Tibial artery (tissue), 4 donors: ENCODE measurements at regions not wholly inside any gene's neighbourhood (a gene's known extent, or its start where the extent isn't known, plus 50 kb on each side); places are given as distances from the start of the nearest gene placed in this dataset.
"Not testable (repeated sequence)": the region's sequence is repeated elsewhere in the genome, so short reads cannot be mapped to it uniquely, and the experiment has no call there.

Source experiments
- DNase-seq, 2 donors: peaks; one replicate each; pipeline ENCODE4 v3.0.0-alpha.2; 2019
- H3K27ac ChIP-seq, 2 donors: fragments of 200-600 bp; sonication (generic) in 1 of 2; 1 replicate in 1 of 2; 2 replicates in 1 of 2; pipeline ENCODE4 v1.5.1; 2018 to 2019; ENCODE audit warnings: mild to moderate bottlenecking in 1 of 2
- H3K27me3 ChIP-seq, 2 donors: fragments of 200-600 bp; sonication (generic) in 1 of 2; one replicate each; pipeline versions ENCODE4 v1.5.1 to v1.6.0; 2016 to 2019
- H3K36me3 ChIP-seq, 3 donors: fragments of 200-600 bp; sonication (generic) in 2 of 3; one replicate each; pipeline ENCODE4 v1.5.1; 2016 to 2019; ENCODE audit warnings: mild to moderate bottlenecking in 2 of 3
- H3K4me1 ChIP-seq, 4 donors: fragments of 200-600 bp; sonication (generic) in 2 of 4; 1 replicate in 3 of 4; 2 replicates in 1 of 4; pipeline ENCODE4 v1.5.1; 2016 to 2019
- H3K4me3 ChIP-seq, 2 donors: fragments of 200-600 bp; sonication (generic) in 1 of 2; 1 replicate in 1 of 2; 2 replicates in 1 of 2; pipeline ENCODE4 v1.5.1; 2018 to 2019; ENCODE audit warnings: mild to moderate bottlenecking in 2 of 2
- H3K9me3 ChIP-seq, 3 donors: fragments of 200-600 bp; sonication (generic) in 1 of 3; one replicate each; pipeline ENCODE4 v1.5.1; 2016 to 2019
- intact Hi-C: fragments of 100-400 bp; cut with DNase I; formaldehyde crosslinking; loops from one replicate; pipeline ENCODE4 v1.15.0; 2023; ENCODE audit warnings: low total_unique reads
- TF ChIP-seq, protein P1 (sequence below), 2 experiments: fragments of 200-600 bp in 1 of 2; fragments of 450-650 bp in 1 of 2; IDR thresholded peaks; one replicate each; pipeline ENCODE4 v1.5.1; 2017 to 2019; ENCODE audit warnings: antibody characterized with exemption in 2 of 2, mild to moderate bottlenecking in 1 of 2, moderate library complexity in 1 of 2

DNA sequence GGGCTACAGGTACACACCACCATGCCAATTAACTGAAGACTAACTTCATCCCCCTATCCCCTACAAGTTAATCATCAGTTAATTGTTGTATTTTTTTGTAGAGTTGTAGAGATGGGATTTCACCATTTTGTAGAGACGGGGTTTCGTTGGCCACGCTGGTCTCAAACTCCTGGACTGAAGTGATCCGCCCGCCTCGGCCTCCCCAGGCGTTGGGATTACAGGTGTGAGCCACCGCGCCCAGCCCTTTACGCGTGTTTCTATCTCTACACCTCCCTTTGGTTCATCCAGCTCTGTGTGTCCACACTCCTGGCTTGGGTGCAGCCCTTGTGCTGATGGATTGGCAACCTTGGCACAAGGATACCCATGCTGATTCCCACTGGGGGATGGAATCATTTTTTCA, 258.8 kb downstream of the FAM43A start:
- no peaks in the 10 kb centered on the region for H3K9me3 ChIP-seq
- no peak overlapping the region for H3K27ac ChIP-seq
- TF ChIP-seq, protein P1, sequence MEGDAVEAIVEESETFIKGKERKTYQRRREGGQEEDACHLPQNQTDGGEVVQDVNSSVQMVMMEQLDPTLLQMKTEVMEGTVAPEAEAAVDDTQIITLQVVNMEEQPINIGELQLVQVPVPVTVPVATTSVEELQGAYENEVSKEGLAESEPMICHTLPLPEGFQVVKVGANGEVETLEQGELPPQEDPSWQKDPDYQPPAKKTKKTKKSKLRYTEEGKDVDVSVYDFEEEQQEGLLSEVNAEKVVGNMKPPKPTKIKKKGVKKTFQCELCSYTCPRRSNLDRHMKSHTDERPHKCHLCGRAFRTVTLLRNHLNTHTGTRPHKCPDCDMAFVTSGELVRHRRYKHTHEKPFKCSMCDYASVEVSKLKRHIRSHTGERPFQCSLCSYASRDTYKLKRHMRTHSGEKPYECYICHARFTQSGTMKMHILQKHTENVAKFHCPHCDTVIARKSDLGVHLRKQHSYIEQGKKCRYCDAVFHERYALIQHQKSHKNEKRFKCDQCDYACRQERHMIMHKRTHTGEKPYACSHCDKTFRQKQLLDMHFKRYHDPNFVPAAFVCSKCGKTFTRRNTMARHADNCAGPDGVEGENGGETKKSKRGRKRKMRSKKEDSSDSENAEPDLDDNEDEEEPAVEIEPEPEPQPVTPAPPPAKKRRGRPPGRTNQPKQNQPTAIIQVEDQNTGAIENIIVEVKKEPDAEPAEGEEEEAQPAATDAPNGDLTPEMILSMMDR (IDR thresholded peaks at IDR 0.05) = no peak
- intact Hi-C loops = loop anchor here (1.0 kb wide), 1 partner anchor 39 kb away; no protein-coding TSS in a partner anchor
- no peak overlapping the region for H3K4me3 ChIP-seq
- H3K4me1 ChIP-seq = no peaks in the 10 kb centered on the region
- peaks cover 0 to 3% of the 10 kb centered on the region in 2 donors for H3K27me3 ChIP-seq
- no peak for DNase-seq
- H3K36me3 ChIP-seq = no peaks in the 10 kb centered on the region

DNA sequence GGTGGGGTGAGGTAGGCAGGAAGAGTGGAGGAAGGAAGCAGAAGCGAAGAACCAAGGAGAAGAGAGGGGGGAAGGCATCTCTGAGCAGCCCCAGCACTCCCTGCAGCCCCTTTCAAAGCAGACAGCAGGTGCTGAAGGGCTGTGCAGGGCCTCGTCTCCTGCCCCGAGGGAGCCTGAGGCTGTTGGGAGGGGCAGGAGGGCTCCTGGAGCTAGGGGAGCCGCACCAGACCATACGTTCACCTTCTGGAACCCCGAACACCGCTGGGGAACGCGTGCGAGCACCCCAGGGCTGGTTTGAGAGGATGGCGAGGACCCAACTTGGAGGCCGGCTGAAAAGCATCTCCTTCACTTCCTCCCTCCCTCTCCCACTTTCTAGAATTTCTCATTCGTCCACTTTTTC, 259.8 kb downstream of the FAM43A start:
- no peak overlapping the region for H3K27ac ChIP-seq
- no peaks in the 10 kb centered on the region for H3K36me3 ChIP-seq
- intact Hi-C loops = no loop called here
- DNase-seq = no peak
- no peaks in the 10 kb centered on the region for H3K4me1 ChIP-seq
- H3K9me3 ChIP-seq = no peaks in the 10 kb centered on the region
- no peak overlapping the region for H3K4me3 ChIP-seq
- TF ChIP-seq, protein P1 (IDR thresholded peaks at IDR 0.05) = no peak
- peaks cover 0 to 3% of the 10 kb centered on the region in 2 donors for H3K27me3 ChIP-seq

DNA sequence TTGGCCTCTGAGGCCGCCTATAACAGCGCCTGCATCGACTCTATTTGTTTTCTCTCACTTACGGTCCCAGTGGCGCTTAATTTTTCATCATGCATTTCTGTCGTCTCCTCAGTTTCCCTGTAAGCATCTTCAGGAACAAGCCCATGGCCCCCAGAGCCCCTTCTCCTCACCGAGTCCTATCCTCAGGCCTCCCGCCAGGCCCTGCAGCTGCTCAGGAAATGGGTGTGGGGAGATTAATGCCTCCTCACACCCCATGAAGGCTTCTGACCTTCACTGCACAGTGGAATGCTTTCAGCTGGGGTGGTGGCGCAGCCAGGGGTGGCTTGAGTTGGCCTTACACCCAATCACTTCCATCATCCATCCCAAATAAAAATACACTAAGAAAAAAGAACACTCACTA, 260.4 kb downstream of the FAM43A start:
- Histone ChIP-seq H3K4me1 (no peaks in the 10 kb centered on the region), H3K4me3 (no peak overlapping the region), H3K9me3 (no peaks in the 10 kb centered on the region), H3K36me3 (no peaks in the 10 kb centered on the region), H3K27ac (no peak overlapping the region), H3K27me3 (peaks cover 0 to 3% of the 10 kb centered on the region in 2 donors)
- intact Hi-C loops = no loop called here
- TF ChIP-seq, protein P1 (IDR thresholded peaks at IDR 0.05) = no peak
- no peak for DNase-seq

DNA sequence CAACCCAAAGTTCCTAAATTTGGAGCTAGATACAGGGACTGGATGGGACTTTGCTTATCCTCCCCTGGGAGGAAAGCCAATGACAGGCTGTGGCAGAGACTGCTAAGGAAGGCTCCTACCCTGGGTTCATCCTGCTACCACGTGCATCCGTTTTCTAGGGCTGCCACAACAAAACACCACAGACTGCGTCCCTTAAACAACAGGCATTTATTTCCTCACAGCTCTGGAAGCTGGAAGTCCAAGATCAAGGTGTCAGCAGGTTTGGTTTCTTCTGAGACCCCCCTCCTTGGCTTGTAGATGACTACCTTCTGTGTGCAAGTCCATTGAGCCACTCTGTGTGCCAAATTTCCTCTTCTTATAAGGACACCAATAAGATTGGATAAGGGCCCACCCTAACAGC, 263.9 kb downstream of the FAM43A start:
- TF ChIP-seq, protein P1 (IDR thresholded peaks at IDR 0.05) = no peak
- intact Hi-C loops = no loop called here
- Histone ChIP-seq H3K36me3 (no peaks in the 10 kb centered on the region), H3K4me3 (no peak overlapping the region), H3K27me3 (peaks cover 0 to 3% of the 10 kb centered on the region in 2 donors), H3K9me3 (no peaks in the 10 kb centered on the region), H3K4me1 (no peaks in the 10 kb centered on the region), H3K27ac (no peak overlapping the region)
- DNase-seq = no peak

DNA sequence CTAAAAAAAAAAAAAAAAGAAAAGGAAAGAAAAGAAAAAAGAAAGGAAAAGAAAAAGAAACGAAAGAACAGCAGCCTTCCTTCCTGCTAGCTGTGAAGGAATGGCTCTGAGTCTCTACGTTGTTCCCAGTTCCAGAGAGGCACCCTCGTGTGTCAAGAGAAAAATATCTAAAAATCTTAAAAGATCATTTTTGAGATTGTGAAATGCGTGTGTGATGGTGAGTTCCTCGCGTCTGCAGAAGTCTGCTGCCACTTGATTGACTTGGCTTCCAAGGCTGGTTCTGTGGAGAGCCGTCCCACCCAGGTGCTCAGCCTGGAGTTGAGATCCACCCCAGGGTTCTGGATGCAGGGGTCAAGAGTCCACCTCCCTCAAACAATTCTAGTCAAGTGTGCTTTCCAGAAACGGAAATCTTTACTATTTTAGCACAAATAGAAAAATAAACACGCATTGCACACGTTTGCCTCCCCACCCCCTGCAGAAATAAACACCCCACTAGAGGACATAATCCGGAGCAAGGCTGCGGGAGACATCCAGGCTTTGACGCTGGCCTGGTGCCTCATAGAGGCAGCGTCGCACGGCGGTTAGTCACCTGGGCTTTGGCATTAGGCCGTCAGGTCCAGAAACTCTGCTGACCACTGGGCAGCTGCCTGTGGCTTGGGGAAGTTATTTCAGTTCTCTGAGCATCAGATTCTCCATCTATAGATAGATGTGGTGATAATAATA, 265.4 kb downstream of the FAM43A start:
- H3K36me3 ChIP-seq = no peaks in the 10 kb centered on the region
- TF ChIP-seq, protein P1 (IDR thresholded peaks at IDR 0.05) = no peak
- no peaks in the 10 kb centered on the region for H3K9me3 ChIP-seq
- H3K4me1 ChIP-seq = no peaks in the 10 kb centered on the region
- no peak for DNase-seq
- no peak overlapping the region for H3K4me3 ChIP-seq
- H3K27ac ChIP-seq = no peak overlapping the region
- H3K27me3 ChIP-seq = no peaks in the 10 kb centered on the region
- intact Hi-C loops = no loop called here

DNA sequence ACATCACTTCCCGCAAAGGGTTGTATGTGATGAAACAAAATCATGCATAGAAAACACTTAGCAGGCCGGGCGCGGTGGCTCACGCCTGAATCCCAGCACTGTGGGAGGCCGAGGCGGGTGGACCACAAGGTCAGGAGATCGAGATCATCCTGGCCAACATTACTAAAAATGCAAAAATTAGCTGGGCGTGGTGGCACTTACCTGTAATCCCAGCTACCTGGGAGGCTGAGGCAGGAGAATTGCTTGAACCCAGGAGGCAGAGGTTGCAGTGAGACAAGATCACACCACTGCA, 265.9 kb downstream of the FAM43A start:
- DNase-seq, intact Hi-C loops, H3K4me3 ChIP-seq, H3K36me3 ChIP-seq, H3K4me1 ChIP-seq, H3K27me3 ChIP-seq, H3K27ac ChIP-seq, H3K9me3 ChIP-seq: not testable (repeated sequence)
